Kidney (tissue), 13 donors: ENCODE measurements at regions not wholly inside any gene's neighbourhood (a gene's known extent, or its start where the extent isn't known, plus 50 kb on each side); places are given as distances from the start of the nearest gene placed in this dataset.

Experiments
- DNase-seq, 5 donors: peaks; one replicate each; pipeline ENCODE4 v3.0.0-alpha.2; 2013 to 2020
- FAIRE-seq: peaks from 2 replicates; lab custom pipeline; 2012; peaks lifted over from hg19 to GRCh38; lab: Jason Lieb, UNC
- H3K27ac ChIP-seq, 2 donors: one replicate each; pipeline ENCODE4 v1.7.0; 2013; ENCODE audit warnings: low read depth in 2 of 2, low read length in 2 of 2, inconsistent platforms in 1 of 2
- H3K27me3 ChIP-seq: one replicate; pipeline ENCODE4 v1.7.1; 2013; ENCODE audit warnings: low read length, inconsistent platforms; ENCODE audit not compliant: control insufficient read depth, insufficient read depth
- H3K36me3 ChIP-seq, 3 donors: one replicate each; pipeline versions ENCODE4 v1.7.0 to v1.7.1; 2013; ENCODE audit warnings: low read length in 3 of 3, control low read depth in 1 of 3, inconsistent platforms in 1 of 3; ENCODE audit not compliant: insufficient read depth in 3 of 3, control insufficient read depth in 2 of 3
- H3K4me1 ChIP-seq, 3 donors: one replicate each; pipeline versions ENCODE4 v1.7.0 to v1.7.1; 2013; ENCODE audit warnings: low read length in 3 of 3, inconsistent platforms in 1 of 3, low read depth in 1 of 3; ENCODE audit not compliant: control insufficient read depth in 2 of 3, insufficient read depth in 2 of 3
- H3K4me3 ChIP-seq, 3 donors: one replicate each; pipeline versions ENCODE4 v1.7.0 to v1.8.1; 2013; ENCODE audit warnings: low read length in 3 of 3, control low read depth in 1 of 3, inconsistent platforms in 1 of 3
- H3K9ac ChIP-seq, 3 donors: one replicate each; pipeline versions ENCODE4 v1.7.0 to v1.7.1; 2013; ENCODE audit warnings: low read length in 3 of 3, control low read depth in 1 of 3, inconsistent platforms in 1 of 3
- H3K9me3 ChIP-seq, 3 donors: one replicate each; pipeline versions ENCODE4 v1.7.0 to v1.7.1; 2013; ENCODE audit warnings: low read length in 3 of 3, control low read depth in 1 of 3, inconsistent platforms in 1 of 3; ENCODE audit not compliant: control insufficient read depth in 2 of 3, insufficient read depth in 1 of 3
- CTCF ChIP-seq: IDR thresholded peaks from 3 replicates; pipeline ENCODE4 v1.5.1; 2012; ENCODE audit warnings: mild to moderate bottlenecking, moderate library complexity, borderline replicate concordance; ENCODE audit not compliant: insufficient read depth; ENCODE audit errors: extremely low read depth
- intact Hi-C: fragments of 100-400 bp; cut with DNase I; formaldehyde crosslinking; loops from one replicate; pipeline ENCODE4 v1.11.1; 2022
- donor health status: control.
- donor health status: control.
- donor health status: control.
- donor health status: control.
- donor health status: control.
- donor health status: DM: yes; HTN: yes; CAD: no.
- donor health status: Normal renal cell carcinoma (clear cell type).

- Histone ChIP-seq H3K4me3 (no peak overlapping the region), H3K9ac (no peak overlapping the region), H3K9me3 (peaks cover 0 to 4% (median 0%) of the 10 kb centered on the region in 3 donors), H3K36me3 (no peaks in the 10 kb centered on the region), H3K27me3 (no peaks in the 10 kb centered on the region), H3K4me1 (no peaks in the 10 kb centered on the region), H3K27ac (no peak overlapping the region)
- no peak for TF ChIP-seq CTCF
- DNase-seq (no peak), FAIRE-seq (no peak)
- intact Hi-C loops, result no loop called here
Observed at GRCh38 chr1:87252406-87252805, 76.3 kb upstream of the LMO4 start.

GRCh38 chr1:87262688-87263087 lies 66.0 kb upstream of the LMO4 start:
- no peak for FAIRE-seq
- no peaks in the 10 kb centered on the region for H3K27me3 ChIP-seq

GRCh38 chr1:87263281-87263680 lies 65.4 kb upstream of the LMO4 start:
- DNase-seq (no peak), FAIRE-seq (no peak)
- H3K4me1 ChIP-seq, result no peaks in the 10 kb centered on the region
- no peak for TF ChIP-seq CTCF
- H3K27me3 ChIP-seq, result no peaks in the 10 kb centered on the region
- no peaks in the 10 kb centered on the region for H3K9me3 ChIP-seq
- no peak overlapping the region for H3K9ac ChIP-seq
- H3K36me3 ChIP-seq, result no peaks in the 10 kb centered on the region
- intact Hi-C loops, result no loop called here
- H3K27ac ChIP-seq, result no peak overlapping the region
- no peak overlapping the region for H3K4me3 ChIP-seq

More at GRCh38 chr1:87262688-87263087, 66.0 kb upstream of the LMO4 start:
- no peak for DNase-seq
- intact Hi-C loops, result no loop called here
- Histone ChIP-seq H3K4me3 (no peak overlapping the region), H3K9ac (no peak overlapping the region), H3K27ac (no peak overlapping the region), H3K9me3 (no peaks in the 10 kb centered on the region), H3K4me1 (no peaks in the 10 kb centered on the region), H3K36me3 (no peaks in the 10 kb centered on the region)
- TF ChIP-seq CTCF, result no peak

- FAIRE-seq, result no peak
- no peak overlapping the region for H3K9ac ChIP-seq
Observed at GRCh38 chr1:87263785-87264184, 64.9 kb upstream of the LMO4 start.

More at GRCh38 chr1:87263785-87264184, 64.9 kb upstream of the LMO4 start:
- no peaks in the 10 kb centered on the region for H3K36me3 ChIP-seq
- no peak for DNase-seq
- intact Hi-C loops, result no loop called here
- no peaks in the 10 kb centered on the region for H3K4me1 ChIP-seq
- no peak for TF ChIP-seq CTCF
- no peaks in the 10 kb centered on the region for H3K27me3 ChIP-seq
- H3K9me3 ChIP-seq, result no peaks in the 10 kb centered on the region
- no peak overlapping the region for H3K4me3 ChIP-seq
- H3K27ac ChIP-seq, result no peak overlapping the region
